ENCODE measurements at regions not wholly inside any gene's neighbourhood (a gene's known extent, or its start where the extent isn't known, plus 50 kb on each side); places are given as distances from the start of the nearest gene placed in this dataset.

GRCh38 chr7:152522571-152523067 lies 86.8 kb upstream of the KMT2C start:
- TF ChIP-seq EZH2 (IDR thresholded peaks at IDR 0.05; ENCODE audit: insufficient read depth, poor library complexity, severe bottlenecking), result no peak
- TF ChIP-seq EZH2phosphoT487 (IDR thresholded peaks at IDR 0.05; ENCODE audit: insufficient read depth, low read depth), result no peak
